Upper lobe of left lung (tissue), 4 donors: ENCODE measurements at regions not wholly inside any gene's neighbourhood (a gene's known extent, or its start where the extent isn't known, plus 50 kb on each side); places are given as distances from the start of the nearest gene placed in this dataset.

ENCODE experiments used
- POLR2A ChIP-seq, 4 donors: fragments of 450-650 bp; IDR thresholded peaks; one replicate each; pipeline ENCODE4 v1.5.1; 2016 to 2017; ENCODE audit warnings: antibody characterized with exemption in 4 of 4, mild to moderate bottlenecking in 2 of 4
- POLR2AphosphoS5 ChIP-seq, 2 donors: sonication (generic); formaldehyde crosslinking; IDR thresholded peaks; one replicate each; pipeline ENCODE4 v1.5.1; 2017; ENCODE audit warnings: antibody characterized with exemption in 2 of 2
- TF ChIP-seq, protein P1 (sequence below), 6 experiments: fragments of 450-650 bp in 4 of 6; fragments of 200-600 bp in 2 of 6; sonication (generic) in 2 of 6; IDR thresholded peaks; one replicate each; pipeline ENCODE4 v1.5.1; 2016 to 2019; ENCODE audit warnings: antibody characterized with exemption in 6 of 6

DNA sequence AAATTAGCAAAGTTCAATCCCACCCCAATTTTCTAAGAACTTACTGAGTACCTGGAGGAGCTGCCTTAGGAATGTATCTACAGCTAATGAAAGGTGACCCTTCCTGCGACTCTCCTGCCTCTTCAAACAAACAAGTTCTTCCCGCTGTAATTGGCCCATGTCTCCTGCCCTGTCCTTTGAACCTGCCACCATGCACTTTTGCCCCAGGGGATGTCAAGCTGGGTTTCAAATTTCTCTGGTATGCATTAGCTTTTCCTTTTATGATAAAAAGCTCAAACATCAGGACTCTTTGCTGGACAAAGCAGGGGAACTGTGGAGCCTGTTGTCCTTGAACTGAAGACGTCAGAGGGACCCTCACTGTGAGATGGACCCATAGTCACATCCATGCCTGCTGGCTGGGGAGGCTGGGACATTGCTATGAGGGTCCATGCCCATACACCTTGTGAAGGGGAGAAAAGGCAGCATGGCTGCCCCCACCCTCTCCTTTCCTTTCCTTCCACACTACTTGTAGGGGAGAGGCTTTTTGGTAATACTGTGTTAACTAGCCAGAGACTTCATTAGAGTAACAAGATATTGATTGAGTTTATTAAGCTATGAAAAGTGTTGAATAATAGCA is 210.7 kb upstream of the COPS8 start:
- TF ChIP-seq, protein P1, sequence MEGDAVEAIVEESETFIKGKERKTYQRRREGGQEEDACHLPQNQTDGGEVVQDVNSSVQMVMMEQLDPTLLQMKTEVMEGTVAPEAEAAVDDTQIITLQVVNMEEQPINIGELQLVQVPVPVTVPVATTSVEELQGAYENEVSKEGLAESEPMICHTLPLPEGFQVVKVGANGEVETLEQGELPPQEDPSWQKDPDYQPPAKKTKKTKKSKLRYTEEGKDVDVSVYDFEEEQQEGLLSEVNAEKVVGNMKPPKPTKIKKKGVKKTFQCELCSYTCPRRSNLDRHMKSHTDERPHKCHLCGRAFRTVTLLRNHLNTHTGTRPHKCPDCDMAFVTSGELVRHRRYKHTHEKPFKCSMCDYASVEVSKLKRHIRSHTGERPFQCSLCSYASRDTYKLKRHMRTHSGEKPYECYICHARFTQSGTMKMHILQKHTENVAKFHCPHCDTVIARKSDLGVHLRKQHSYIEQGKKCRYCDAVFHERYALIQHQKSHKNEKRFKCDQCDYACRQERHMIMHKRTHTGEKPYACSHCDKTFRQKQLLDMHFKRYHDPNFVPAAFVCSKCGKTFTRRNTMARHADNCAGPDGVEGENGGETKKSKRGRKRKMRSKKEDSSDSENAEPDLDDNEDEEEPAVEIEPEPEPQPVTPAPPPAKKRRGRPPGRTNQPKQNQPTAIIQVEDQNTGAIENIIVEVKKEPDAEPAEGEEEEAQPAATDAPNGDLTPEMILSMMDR (IDR thresholded peaks at IDR 0.05), result no peak
- TF ChIP-seq POLR2A (IDR thresholded peaks at IDR 0.05) (no peak), POLR2AphosphoS5 (IDR thresholded peaks at IDR 0.05) (no peak)
